HCT116 (cell line): ENCODE measurements at regions not wholly inside any gene's neighbourhood (a gene's known extent, or its start where the extent isn't known, plus 50 kb on each side); places are given as distances from the start of the nearest gene placed in this dataset.

Experiments used
- CTCF ChIP-seq, 3 experiments: fragments of 200-600 bp in 1 of 3; sonication (generic) in 1 of 3; IDR thresholded peaks in 2 of 3; conservative IDR thresholded peaks in 1 of 3; 2 replicates each; pipeline ENCODE4 v1.5.1; 2012 to 2017; ENCODE audit warnings: low read depth in 2 of 3, low read length in 2 of 3, antibody characterized with exemption in 1 of 3, borderline replicate concordance in 1 of 3, control low read depth in 1 of 3, mild to moderate bottlenecking in 1 of 3, mixed read lengths in 1 of 3, mixed run types in 1 of 3, moderate library complexity in 1 of 3; ENCODE audit not compliant: insufficient read depth in 1 of 3
- ELF1 ChIP-seq: IDR thresholded peaks from 2 replicates; pipeline ENCODE4 v1.6.1; 2012; ENCODE audit warnings: low read depth, borderline replicate concordance
- EZH2 ChIP-seq: fragments of 200-600 bp; sonication (generic); IDR thresholded peaks from 2 replicates; pipeline ENCODE4 v1.6.1; 2017; ENCODE audit warnings: antibody characterized with exemption, mixed run types
- RAD21 ChIP-seq: IDR thresholded peaks from 2 replicates; pipeline ENCODE4 v1.6.1; 2012; ENCODE audit warnings: low read depth, mild to moderate bottlenecking

- TF ChIP-seq RAD21 (no peak), EZH2 (no peak), CTCF (IDR thresholded peaks at IDR 0.05 in 2 of 3, conservative IDR thresholded peaks at IDR 0.05 in 1 of 3; ENCODE audit: borderline replicate concordance in 1 of 3, insufficient read depth in 1 of 3, low read depth in 2 of 3, low read length in 2 of 3) (no peak), ELF1 (no peak)
Measured at GRCh38 chr2:228378696-228379425, 197.4 kb upstream of the SPHKAP start.
